Mammary epithelial cell (primary cell): ENCODE measurements at regions not wholly inside any gene's neighbourhood (a gene's known extent, or its start where the extent isn't known, plus 50 kb on each side); places are given as distances from the start of the nearest gene placed in this dataset.

ENCODE experiments used
- CTCF ChIP-seq, 2 donors: IDR thresholded peaks in 1 of 2; conservative IDR thresholded peaks in 1 of 2; 2 replicates each; pipeline ENCODE4 v1.5.1; 2011 to 2012; ENCODE audit warnings: inconsistent platforms in 2 of 2, low read length in 2 of 2, mild to moderate bottlenecking in 2 of 2, control low read depth in 1 of 2, low read depth in 1 of 2; ENCODE audit not compliant: insufficient read depth in 1 of 2; ENCODE audit errors: extremely low read depth in 1 of 2
- EZH2 ChIP-seq: IDR thresholded peaks from 2 replicates; pipeline ENCODE4 v1.6.1; 2012; ENCODE audit warnings: low read length, inconsistent platforms, borderline replicate concordance

DNA sequence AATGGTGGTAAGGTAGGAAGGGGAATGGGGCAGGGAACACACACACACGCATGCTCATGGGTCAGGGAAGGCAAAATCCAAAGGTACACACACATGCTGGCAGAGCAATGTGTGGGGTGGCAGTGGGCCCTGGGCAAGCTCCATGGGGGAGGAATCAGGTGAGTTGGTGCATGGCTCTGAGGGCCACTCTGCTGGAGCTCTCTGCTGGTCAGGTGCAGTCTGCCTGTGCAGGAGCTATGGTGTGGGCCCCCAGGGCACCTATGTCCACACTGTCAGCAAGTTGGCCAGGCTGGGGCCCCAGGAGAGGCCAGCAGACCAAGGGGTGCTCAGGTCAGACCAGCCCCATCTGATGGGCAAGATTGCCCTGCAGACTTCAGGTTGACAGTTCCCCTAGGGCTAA lies 90.1 kb upstream of the GAP43 start:
- TF ChIP-seq CTCF (conservative IDR thresholded peaks at IDR 0.05 in 1 of 2, IDR thresholded peaks at IDR 0.05 in 1 of 2; ENCODE audit: extremely low read depth in 1 of 2, insufficient read depth in 1 of 2, low read depth in 1 of 2, low read length in 2 of 2) (no peak), EZH2 (no peak)
